HG03460 (cell line): ENCODE measurements at regions not wholly inside any gene's neighbourhood (a gene's known extent, or its start where the extent isn't known, plus 50 kb on each side); places are given as distances from the start of the nearest gene placed in this dataset.
"Not testable (repeated sequence)": the region's sequence is repeated elsewhere in the genome, so short reads cannot be mapped to it uniquely, and the experiment has no call there.

Experiments used
- ATAC-seq: cut with Tn5 transposase; IDR thresholded peaks from one replicate; pipeline ENCODE4 v1.9.1; 2021; ENCODE audit not compliant: unreplicated experiment

DNA sequence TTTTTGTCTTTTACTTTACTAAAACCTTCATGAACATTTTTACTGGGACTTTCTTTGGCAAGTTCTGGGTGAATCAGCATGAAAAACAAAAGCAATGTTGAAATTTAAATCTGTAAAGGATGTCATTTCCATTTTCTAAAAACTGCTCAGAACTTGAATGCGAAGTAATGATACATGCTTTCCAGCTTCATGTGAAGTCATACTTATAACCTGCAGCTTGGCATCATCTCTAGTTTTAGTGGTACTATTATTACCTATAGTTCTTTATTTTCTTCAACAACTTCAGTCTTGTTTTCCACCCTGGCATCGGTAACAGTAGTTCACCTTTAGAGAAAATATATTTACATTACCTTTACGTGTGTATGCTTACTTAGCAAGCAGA, 421.4 kb upstream of the DIPK2B start:
- no peak for ATAC-seq

DNA sequence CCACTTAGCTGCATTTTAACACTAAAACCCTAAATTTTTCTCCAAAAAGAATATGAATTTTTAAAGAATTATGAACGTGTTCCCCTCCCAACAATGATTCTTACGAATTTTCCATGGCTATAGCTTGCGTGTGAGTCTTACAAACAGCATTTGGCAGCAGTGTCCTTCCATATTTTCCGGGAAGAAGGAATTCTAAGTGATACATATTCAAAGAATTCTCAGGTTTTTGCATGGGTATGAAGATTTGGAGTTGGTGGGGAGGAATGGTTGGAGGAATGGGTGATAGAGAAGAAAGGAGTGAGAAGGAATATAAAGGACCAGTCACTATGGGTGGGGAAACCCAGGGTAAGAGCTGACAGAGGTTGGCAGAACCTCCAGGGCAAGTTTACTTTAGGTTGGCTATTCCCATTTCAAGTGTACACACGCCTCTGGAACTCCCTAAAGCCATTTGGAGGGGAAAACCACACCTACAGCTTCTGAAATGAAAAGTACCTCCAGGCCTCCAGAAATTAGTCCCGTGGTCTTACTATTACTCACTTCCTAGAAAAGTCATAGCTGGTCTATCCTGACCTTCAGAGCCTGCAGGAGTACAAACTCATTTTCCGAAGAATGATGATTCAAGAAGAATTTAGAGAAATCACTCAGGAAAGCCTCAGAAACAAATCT, 420.8 kb upstream of the DIPK2B start:
- ATAC-seq: no peak

DNA sequence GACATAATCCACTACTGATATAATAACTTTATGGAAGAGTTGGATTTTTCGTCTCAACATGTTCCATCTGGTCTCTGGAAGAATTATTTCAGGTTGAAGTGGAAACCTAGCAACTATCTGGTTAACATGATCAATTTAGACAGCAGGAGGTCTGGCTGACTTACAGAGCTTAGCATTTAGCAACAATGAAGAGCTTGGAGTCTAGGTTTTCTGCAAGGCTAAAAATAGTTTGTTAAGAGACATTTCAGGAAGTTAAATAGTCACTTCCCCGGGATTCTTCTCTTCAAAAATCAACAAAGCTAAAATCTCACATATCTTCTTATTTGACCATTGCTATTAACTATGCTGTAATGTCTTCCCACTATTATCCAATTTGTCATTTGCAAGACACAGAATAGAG, 418.6 kb upstream of the DIPK2B start:
- no peak for ATAC-seq

DNA sequence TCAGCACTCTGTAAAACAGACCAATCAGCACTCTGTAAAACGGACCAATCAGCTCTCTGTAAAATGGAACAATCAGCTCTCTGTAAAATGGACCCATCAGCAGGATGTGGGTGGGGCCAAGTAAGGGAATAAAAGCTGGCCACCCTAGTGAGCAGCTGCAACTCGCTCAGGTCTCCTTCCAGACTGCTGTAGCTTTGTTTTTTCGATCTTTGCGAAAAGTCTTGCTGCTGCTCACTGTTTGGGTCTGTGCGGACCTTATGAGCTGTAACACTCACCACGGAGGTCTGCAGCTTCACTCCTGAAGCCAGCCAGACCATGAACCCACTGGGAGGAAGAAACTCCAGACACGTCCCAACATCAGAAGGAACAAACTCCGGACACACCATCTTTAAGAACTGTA, 414.9 kb upstream of the DIPK2B start:
- ATAC-seq: not testable (repeated sequence)

DNA sequence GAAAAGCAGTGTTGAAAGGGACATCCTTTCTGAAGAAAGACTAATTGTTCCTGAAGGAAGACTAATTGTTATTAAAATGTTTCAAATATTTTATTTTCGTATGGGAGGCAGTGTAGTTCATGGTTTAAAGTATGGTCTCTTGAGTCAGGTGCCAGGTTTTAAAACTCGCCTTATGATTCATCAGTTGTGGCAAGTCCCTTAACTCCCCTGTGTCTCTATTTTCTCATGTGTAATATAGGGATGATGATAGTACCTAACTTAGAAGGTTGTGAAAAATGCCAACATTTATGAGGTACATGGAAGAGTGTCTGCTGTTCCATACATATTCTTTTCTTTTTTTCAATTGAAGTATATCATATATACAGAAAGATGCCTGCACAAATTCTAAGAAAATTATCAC, 414.2 kb upstream of the DIPK2B start:
- ATAC-seq: no peak

DNA sequence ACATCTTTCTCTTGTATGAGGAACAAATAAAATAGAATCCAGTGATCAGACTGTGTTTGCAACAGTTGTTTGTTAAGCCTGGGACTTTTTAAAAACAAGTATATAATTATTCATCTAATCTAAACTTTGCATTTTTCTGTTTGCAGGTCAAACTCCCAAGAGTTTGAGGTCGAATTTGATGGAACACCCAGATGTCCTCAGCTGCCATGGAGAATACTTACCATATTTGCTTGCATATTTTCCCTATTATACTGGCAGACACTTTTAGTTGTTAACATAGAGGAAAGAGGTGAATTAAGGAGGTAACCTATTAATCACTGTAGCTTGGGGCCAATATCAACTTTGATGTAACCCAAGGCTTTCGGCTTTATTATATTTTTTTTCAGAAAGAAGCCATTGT, 401.5 kb upstream of the DIPK2B start:
- ATAC-seq: no peak

DNA sequence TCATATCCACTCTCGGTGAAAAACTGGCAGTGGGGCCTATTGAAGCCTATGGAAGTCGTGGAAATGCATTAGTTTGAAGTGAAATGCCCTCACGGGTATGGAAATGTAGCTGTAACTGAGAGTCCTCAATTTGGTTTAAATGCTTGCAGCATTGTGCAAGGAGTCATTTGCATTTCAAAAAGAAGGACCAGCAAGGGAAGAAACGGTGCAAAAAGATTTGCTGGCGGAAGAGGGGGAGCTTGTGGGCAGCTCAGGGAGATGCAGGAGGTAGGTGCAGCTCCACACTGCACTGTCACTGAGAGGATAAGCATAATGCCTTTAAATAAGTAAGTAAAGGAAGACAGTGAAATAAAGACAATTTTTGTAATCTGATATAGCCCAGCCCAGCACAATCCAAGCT, 400.4 kb upstream of the DIPK2B start:
- no peak for ATAC-seq

DNA sequence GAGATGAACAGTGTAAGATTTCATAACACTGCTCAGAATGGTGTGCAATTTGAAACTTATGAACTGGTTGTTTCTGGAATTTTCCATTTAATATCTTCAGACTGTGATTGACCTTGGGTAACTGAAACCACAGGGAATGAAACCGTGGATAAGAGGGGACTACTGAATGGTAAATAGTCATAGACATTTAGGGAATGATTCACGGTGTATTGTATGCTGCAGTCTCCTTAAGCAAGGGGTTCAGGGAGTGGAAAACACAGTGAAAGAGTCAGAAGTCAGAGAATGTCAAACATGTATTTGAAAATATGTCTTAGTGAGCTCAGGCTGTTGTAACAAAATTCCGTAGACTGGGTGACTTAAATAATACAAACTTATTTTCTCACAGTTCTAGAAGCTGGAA, 398.2 kb upstream of the DIPK2B start:
- ATAC-seq: no peak

DNA sequence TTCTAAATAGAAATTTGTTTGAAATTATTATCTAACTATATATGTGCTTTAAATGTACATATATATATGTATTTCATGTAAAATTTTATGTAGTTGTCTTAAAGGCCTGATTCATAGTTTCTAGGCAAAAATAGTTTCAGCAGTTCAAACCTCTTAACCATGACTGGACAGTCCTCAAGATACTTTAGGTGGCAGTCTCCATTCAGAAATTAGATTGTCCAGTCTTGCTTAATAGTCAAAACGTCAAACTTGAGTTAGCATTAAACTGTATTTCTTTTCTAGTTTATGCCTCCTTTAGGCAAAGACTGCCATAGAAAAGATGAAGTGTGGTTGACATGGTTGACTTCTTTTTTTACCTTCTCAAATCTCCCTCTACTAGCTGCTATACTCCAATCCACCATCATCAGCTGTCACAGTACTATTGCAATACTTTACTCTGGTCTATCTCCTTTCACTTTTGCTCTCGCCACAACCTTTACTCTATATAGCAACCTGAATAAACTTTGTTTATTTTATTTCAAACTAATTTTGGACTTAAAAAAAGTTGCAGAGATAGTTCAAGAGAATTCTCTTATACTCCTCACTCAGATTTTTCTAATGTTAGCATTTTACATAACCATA, 395.6 kb upstream of the DIPK2B start:
- ATAC-seq: no peak

DNA sequence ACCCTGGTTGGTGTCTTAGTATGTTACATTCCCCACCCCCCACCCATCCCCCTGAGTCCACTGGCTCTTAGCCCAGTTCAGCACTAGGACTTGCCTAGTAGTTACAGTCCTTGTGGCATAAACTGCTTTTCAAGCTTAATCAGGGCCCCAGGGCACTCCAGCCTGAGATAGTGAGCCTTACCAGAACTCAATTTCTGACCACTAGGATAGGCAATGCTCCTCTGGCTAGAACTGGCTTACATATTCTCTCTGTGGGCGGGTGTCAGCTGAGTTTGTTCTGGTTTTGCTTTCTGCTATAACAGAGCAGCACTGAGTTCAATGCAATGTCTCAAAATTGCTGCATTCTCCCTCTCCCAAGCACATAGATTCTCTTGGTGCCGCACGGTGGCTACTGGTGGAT, 391.4 kb upstream of the DIPK2B start:
- ATAC-seq: no peak

DNA sequence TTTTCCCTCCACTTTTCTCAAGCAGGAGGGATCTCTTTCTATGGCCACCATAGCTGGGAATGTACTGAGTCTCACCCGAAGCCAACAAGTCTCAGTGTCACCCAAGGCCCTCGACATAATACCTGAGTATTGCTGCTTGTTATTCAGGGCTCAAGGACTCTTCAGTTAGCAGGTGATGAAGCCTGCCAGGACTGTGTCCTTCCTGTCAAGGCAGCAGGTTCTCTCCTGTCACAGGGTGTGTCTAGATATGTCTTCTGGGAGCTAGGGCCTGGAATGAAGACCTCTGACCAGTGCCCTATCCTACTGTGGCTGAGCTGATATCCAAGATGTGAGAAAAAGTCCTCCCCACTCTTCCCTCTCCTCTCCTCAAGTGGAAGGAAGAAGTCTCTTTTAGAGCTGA, 391.0 kb upstream of the DIPK2B start:
- ATAC-seq: no peak

DNA sequence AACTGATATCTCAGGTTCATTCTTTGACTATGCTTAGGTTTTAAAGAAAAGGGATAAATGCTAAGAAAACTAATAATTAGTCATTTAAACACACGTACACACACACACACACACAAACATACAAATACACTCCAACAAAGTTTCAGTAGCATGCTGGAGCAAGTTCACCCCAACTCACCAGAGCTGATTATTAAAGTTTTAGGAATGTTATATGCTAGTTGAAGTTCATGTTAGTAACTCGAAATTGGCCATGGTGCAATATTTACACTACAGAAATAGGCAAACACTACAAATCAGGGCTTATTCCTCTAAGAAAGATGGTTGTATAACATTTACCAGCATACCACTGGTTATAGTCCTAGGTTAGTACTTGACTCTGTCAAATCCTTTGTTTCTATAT, 384.0 kb upstream of the DIPK2B start:
- ATAC-seq: no peak

DNA sequence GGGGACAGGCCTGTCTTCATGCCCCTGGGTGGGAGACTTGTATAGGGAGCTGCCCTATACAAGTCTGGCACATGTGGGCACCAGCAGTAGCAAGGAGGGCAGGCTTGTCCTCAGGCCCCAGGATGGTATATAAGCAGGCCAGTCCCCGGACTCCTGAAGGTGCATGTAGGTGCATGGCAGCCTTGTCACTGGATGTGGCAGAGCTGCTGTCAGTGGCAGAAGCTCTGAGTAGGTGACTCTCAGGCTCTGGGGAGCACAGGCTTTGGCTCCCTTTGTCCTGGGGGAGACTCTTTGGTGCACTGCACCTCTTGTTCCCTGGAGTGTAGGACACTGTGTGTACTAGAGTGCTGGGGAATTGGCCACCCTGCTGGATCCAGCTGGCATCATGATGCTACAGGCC, 376.7 kb upstream of the DIPK2B start:
- ATAC-seq: no peak

DNA sequence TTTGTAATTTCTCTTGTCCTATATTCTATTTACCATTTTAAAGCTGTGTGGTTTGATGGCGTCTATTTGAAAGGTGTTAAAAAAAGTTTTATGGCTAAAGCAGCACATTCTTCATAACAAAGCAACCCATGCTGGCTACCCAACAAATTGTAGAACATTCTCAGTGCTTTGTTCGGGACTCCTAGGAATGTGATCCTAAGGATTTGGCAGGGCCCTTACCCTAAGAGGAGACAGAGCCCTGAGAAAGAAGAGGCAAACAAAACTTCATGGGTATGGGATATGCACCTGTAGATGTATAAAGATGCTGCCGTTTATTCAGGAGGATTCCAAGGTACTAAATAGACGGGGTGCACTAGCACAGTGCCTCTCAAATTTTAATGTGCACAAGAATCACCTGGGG, 370.8 kb upstream of the DIPK2B start:
- ATAC-seq: no peak

DNA sequence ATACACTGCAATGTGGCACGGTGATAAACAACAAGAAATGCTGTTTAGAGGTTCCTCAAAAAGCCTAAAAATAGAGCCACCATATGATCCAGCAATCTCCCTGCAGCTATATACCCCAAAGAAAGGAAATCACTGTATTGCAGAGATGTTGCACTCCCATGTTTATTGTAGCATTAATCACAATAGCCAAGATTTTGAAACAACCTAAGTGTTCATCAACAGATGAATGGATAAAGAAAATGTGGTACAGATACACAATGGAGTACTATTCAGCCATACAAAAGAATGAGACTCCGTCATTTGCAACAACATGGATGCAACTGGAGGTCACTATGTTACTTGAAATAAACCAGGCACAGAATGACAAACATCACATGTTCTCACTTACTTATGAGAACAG, 365.8 kb upstream of the DIPK2B start:
- no peak for ATAC-seq

DNA sequence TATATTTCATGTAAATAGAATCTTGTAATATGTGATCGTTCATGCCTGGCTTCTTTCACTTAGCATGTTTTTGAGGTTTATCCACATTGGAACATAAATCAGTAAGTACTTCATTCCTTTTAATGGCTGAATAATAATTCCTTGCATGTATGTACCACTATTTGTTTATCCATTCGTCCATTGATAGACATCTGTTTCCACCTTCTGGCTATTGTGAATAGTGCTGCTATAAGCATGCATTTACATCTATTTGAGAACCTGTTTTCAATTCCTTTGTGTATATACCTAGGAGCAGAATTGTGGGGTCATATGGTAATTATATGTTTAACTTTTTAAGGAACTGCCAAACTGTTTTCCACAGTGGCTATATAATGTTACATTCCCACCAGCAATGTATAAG, 356.7 kb upstream of the DIPK2B start:
- no peak for ATAC-seq

DNA sequence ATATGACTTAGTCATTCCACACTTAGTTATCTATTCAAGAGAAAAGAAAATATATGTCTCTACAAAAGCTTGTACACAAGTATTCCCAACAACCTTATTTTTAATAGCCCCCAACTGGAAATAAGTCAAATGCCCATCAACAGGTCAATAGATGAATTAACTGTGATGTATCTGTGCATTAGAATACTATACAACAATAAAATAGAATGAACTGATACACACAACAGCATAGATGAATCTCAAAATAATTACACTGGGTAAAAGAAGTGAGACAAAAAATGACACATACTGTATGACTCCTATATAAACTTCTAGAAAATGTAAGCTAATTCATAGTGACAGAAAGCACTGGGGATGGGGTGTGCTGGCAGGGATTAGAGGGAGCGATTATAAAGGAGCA, 354.1 kb upstream of the DIPK2B start:
- ATAC-seq: no peak

DNA sequence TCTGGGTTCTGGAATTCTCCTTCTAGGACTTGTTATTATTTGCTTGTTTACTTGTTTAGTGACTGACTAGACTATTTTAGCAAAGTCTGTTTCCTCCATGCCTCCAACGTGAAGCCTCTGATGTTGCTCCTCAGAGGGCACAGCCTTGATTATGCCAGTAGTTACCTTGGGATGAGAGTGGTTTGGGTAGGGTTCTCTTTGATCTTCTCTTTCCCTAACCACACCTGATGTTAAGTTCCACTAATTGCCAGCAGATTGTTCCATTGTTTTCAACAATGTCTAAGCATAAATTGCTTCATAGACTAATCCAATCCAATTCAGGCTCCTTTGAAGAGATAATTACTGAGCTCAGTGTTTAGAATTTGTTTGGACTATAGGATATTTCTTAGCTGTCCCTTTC, 352.7 kb upstream of the DIPK2B start:
- ATAC-seq: no peak

DNA sequence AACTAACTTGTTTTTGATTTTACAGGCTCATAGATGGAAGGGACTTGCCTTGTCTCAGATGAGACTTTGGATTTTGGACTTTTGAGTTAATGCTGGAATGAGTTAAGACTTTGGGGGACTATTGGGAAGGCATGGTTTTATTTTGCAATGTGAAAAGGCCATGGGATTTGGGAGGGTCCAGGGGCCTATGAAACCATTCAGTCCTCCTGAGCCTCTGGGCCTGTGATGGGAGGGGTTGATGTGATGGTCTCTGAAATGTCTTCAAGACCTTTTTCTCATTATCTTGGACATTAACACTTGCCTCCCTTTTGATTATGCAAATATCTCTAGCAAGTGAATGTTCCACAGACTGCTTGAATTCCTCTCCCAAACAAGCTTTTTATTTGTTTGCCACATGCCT, 346.0 kb upstream of the DIPK2B start:
- not testable (repeated sequence) for ATAC-seq

DNA sequence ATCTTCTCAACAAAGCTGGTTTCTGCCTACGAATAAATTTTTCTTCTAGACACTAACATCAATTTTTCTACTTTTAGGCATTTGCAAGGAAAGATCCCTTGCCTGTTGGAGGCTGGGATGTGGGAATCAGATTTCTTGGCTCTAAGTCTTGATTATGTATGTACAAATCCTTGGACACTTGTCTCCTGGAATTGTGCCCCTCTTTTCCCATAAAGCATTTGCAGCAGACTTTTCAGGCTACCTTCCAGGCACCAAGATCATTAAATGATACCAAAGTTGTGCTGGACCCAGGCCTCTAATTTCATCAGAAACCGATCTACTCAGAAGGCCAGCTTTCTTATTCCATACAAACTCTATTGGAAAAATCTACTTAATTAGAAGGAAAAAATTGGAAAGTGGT, 339.5 kb upstream of the DIPK2B start:
- no peak for ATAC-seq

DNA sequence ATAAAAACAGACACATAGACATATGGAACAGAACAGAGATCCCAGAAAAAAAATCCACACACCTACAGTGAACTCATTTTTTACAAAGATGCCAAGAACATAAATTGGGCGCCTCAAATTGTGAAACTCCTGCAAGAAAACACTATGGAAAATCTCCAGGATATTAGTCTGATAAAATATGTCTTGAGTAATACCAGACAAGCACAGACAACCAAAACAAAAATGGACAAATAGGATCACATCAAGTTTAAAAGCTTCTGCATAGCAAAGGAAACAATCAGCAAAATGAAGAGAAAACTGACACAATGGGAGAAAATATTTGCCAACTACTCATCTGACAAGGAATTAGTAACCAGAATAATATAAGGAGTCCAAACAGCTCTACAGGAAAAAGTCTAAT, 337.3 kb upstream of the DIPK2B start:
- no peak for ATAC-seq

DNA sequence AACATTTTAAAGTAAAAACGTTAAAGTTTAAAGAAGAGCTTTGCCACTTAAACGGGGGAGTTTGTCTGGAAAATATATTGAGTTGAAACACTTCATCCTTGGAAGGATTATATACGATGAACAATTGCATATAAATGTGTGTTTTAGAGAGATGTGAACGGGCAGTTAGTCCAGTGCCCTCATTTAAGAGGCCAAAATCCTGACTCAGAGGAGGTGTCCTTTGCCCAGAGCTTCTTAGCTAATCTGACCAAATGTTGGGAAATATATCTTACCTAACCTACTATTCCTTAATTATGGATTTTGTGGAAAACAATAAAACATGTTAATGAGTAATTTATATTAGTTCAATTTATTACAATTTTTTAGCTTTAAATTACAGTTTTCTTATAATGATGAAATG, 327.2 kb upstream of the DIPK2B start:
- no peak for ATAC-seq

DNA sequence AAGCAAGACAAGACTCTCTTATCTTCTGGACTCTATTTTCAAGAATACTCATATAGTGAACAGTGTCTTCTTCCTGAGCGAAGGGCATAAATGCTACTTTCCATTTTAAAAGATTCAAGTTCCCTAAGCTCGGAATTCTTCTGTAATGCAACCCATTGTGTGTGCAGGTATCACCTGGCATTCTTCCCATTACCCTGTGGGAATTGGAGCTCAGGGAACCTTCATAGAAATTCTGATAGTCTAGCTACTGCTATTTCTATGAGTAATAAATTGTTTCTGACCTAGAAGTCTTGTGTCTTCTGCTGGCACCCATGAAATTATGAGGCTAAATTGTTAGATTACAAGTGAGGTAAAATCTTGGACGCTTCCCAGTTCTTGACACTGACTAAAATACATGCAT, 324.1 kb upstream of the DIPK2B start:
- no peak for ATAC-seq
